HFFc6 (cell line): ENCODE measurements at regions not wholly inside any gene's neighbourhood (a gene's known extent, or its start where the extent isn't known, plus 50 kb on each side); places are given as distances from the start of the nearest gene placed in this dataset.

Experiments used
- DNase-seq: peaks from one replicate; pipeline ENCODE4 v3.0.0-alpha.2; 2018
- H3K27ac Mint-ChIP-seq: 2 replicates; pipeline ENCODE4 v1.8.0; 2020; ENCODE audit warnings: mild to moderate bottlenecking, mixed read lengths
- H3K27me3 Mint-ChIP-seq: 2 replicates; pipeline ENCODE4 v1.8.0; 2021; ENCODE audit warnings: mild to moderate bottlenecking, moderate library complexity, mixed read lengths; ENCODE audit not compliant: insufficient read depth
- H3K36me3 Mint-ChIP-seq: 2 replicates; pipeline ENCODE4 v1.8.0; 2021; ENCODE audit warnings: low read depth, mixed read lengths
- H3K4me1 Mint-ChIP-seq: 2 replicates; pipeline ENCODE4 v1.8.0; 2020; ENCODE audit warnings: low read depth, mixed read lengths
- H3K4me3 Mint-ChIP-seq: 2 replicates; pipeline ENCODE4 v1.8.0; 2020; ENCODE audit warnings: mild to moderate bottlenecking, moderate library complexity, mixed read lengths
- H3K9me3 Mint-ChIP-seq: 2 replicates; pipeline ENCODE4 v1.8.0; 2020; ENCODE audit warnings: mild to moderate bottlenecking, mixed read lengths
- TF ChIP-seq, protein P1 (sequence below): fragments of 200-600 bp; sonication (generic); IDR thresholded peaks from 2 replicates; pipeline ENCODE4 v1.5.0; 2021; ENCODE audit warnings: antibody characterized with exemption, mild to moderate bottlenecking

DNA sequence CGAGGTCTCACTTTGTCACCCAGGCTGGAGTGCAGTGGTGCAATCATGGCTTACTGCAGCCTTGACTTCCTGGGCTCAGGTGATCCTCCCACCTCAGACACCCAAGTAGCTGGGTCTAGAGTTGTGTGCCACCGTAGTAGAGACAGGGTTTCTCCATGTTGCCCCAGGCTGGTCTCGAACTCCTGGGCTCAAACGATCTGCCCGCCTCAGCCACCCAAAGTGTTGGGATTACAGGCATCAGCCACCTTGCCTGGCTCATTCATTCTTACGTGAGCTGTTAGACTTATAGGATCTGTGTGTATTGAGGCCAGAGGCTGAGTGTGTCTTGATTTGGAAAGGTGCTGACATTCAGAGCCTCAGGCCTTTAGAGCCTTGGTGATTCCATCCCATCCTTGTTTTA, 128.1 kb downstream of the SLC25A47 start:
- H3K4me1 Mint-ChIP-seq, result no peaks in the 10 kb centered on the region
- peaks cover 11% of the 10 kb centered on the region for H3K36me3 Mint-ChIP-seq
- H3K4me3 Mint-ChIP-seq, result no peak overlapping the region
- no peak overlapping the region for H3K27ac Mint-ChIP-seq
- no peak for DNase-seq
- H3K27me3 Mint-ChIP-seq, result peaks cover 5% of the 10 kb centered on the region
- TF ChIP-seq, protein P1, sequence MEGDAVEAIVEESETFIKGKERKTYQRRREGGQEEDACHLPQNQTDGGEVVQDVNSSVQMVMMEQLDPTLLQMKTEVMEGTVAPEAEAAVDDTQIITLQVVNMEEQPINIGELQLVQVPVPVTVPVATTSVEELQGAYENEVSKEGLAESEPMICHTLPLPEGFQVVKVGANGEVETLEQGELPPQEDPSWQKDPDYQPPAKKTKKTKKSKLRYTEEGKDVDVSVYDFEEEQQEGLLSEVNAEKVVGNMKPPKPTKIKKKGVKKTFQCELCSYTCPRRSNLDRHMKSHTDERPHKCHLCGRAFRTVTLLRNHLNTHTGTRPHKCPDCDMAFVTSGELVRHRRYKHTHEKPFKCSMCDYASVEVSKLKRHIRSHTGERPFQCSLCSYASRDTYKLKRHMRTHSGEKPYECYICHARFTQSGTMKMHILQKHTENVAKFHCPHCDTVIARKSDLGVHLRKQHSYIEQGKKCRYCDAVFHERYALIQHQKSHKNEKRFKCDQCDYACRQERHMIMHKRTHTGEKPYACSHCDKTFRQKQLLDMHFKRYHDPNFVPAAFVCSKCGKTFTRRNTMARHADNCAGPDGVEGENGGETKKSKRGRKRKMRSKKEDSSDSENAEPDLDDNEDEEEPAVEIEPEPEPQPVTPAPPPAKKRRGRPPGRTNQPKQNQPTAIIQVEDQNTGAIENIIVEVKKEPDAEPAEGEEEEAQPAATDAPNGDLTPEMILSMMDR, result no peak
- H3K9me3 Mint-ChIP-seq, result no peaks in the 10 kb centered on the region

DNA sequence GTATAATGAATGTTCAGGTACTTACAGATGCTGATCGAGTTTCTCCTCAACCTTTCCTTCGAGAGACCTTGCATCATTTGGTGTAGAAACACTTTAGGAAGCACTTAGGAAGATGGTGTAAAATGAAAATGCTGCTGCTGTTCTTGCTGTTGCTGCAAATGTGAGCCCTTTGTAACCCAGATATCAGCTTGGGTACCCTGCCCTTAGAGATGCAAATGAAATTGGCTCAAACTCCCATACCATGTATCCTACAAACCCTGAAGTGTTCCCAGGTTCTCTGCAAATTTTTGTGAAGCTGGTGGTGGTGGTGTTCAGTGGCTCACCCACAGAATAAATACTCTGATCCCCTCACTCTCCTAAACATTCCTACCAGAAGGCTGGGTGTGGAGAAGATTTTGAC, 130.8 kb downstream of the SLC25A47 start:
- H3K27me3 Mint-ChIP-seq, result peaks cover 6% of the 10 kb centered on the region
- no peaks in the 10 kb centered on the region for H3K9me3 Mint-ChIP-seq
- no peak overlapping the region for H3K4me3 Mint-ChIP-seq
- H3K36me3 Mint-ChIP-seq, result peaks cover 11% of the 10 kb centered on the region
- no peak for DNase-seq
- H3K4me1 Mint-ChIP-seq, result no peaks in the 10 kb centered on the region; the same call in 1 of the 2 replicates
- TF ChIP-seq, protein P1, result no peak
- no peak overlapping the region for H3K27ac Mint-ChIP-seq

- DNase-seq, result no peak
- no peaks in the 10 kb centered on the region for H3K9me3 Mint-ChIP-seq
- TF ChIP-seq, protein P1, result no peak
- H3K36me3 Mint-ChIP-seq, result peaks cover 11% of the 10 kb centered on the region
- peaks cover 6% of the 10 kb centered on the region for H3K27me3 Mint-ChIP-seq
- H3K4me1 Mint-ChIP-seq, result no peaks in the 10 kb centered on the region; the same call in 1 of the 2 replicates
- H3K4me3 Mint-ChIP-seq, result no peak overlapping the region
- H3K27ac Mint-ChIP-seq, result no peak overlapping the region
Observed at GRCh38 chr14:100454437-100454836, 131.3 kb downstream of the SLC25A47 start.

DNA sequence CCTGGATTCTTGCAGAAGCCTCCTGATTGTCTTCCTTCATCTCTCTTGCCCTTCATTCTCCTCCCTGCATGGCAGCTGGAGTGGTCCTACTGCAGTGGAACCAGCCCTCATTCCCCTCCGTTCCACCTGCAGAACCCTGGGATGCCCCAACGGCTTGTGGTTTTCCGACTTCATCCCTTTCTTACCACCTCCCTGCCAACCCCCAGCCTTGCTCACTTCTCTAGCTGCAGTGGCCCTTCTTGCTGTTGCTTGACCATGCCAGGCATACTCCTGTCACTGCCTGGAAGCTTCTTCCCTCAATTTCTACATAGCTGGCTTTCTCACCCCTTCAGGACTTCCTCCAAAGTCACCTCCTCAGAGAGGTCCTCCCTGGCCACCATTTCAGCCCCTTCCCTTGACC, 123.3 kb downstream of the BEGAIN start:
- Mint-ChIP-seq H3K36me3 (no peaks in the 10 kb centered on the region), H3K27ac (no peak overlapping the region), H3K4me3 (no peak overlapping the region), H3K4me1 (no peaks in the 10 kb centered on the region; the same call in 1 of the 2 replicates), H3K9me3 (no peaks in the 10 kb centered on the region), H3K27me3 (peaks cover 1% of the 10 kb centered on the region; the same call in 1 of the 2 replicates)
- TF ChIP-seq, protein P1, result no peak
- no peak for DNase-seq

DNA sequence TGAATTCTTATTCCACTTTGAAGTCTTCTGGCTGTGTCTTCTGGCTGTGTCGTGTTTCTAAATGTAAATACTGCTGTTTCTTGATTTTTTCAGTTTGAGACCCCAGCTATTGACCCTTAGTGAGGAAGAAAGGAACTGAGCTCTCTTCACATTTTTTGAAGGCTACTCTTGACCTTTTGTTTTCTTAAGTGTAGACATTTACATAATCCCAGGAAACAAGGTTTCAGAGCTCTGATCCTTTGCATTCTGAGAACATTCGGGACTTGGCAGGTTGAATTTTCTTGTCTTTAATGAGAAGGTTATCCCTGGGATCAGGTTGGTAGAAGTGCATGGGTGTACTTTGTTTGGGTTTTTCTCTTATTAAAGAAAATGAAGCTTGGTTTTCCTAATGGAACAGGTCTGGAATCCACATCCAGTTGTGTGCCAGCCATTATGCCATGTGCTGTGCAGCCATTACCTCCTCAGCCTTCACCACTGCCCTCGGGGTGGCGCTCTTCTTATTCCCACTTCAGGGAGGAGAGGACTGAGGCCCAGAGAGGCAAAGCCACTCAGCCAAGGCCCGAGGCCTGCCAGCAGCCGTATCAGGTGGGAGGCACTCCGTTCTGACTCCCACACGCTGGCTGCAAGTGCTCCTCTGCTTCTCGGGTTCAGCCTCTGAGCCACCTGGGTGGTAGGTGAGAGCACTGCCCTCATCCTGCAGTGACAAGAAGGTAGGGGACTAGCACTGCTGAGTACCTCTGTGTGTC, 120.9 kb downstream of the BEGAIN start:
- TF ChIP-seq, protein P1, result peak; percentile 23; the same call in 1 of the 2 replicates
- Mint-ChIP-seq H3K27ac (no peak overlapping the region), H3K27me3 (peaks cover 1% of the 10 kb centered on the region; the same call in 1 of the 2 replicates), H3K4me1 (no peaks in the 10 kb centered on the region), H3K36me3 (peaks cover 5% of the 10 kb centered on the region; the same call in 1 of the 2 replicates), H3K4me3 (no peak overlapping the region), H3K9me3 (no peaks in the 10 kb centered on the region)
- DNase-seq, result no peak
